Left colon (tissue), 2 donors: ENCODE measurements at regions not wholly inside any gene's neighbourhood (a gene's known extent, or its start where the extent isn't known, plus 50 kb on each side); places are given as distances from the start of the nearest gene placed in this dataset.

ENCODE experiments used
- ATAC-seq: fragments of 200-7000 bp; cut with Tn5 transposase; one replicate; pipeline ENCODE4 v1.9.1; 2020; ENCODE audit warnings: mild to moderate bottlenecking, moderate library complexity
- DNase-seq, 2 donors: peaks; one replicate each; pipeline ENCODE4 v3.0.0-alpha.2; 2020
- intact Hi-C, 2 donors: fragments of 100-400 bp; cut with DNase I in 1 of 2; cut with micrococcal nuclease in 1 of 2; formaldehyde crosslinking; loops; one replicate each; pipeline versions ENCODE4 v1.11.2 to v1.14.0; 2022; cut with DNase I, micrococcal nuclease
- donor health status: DM: no; HTN: no; CAD: no.
- donor health status: DM: yes; HTN: yes; CAD: no.

DNA sequence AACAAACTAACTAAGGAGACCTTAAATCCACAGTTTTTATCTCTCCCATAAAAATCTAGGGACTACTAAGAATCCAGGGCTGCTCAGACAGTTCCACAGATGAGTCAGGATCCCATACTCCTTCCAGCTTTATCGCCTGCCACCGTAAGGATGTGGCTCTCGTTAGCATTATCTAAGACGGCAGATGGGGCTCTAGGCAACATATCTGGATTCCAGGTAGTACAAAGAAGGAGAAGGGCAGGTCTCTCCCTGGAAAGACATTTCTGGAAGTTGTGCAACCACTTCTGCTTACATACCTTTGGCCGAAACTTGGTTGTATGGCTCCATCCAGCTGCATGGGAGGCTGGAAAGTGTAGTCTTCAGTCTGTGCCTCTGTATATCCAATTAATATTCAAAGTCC is 149.4 kb downstream of the SP3 start:
- intact Hi-C loops, result no loop called here
- DNase-seq (no peak), ATAC-seq (no peak)

DNA sequence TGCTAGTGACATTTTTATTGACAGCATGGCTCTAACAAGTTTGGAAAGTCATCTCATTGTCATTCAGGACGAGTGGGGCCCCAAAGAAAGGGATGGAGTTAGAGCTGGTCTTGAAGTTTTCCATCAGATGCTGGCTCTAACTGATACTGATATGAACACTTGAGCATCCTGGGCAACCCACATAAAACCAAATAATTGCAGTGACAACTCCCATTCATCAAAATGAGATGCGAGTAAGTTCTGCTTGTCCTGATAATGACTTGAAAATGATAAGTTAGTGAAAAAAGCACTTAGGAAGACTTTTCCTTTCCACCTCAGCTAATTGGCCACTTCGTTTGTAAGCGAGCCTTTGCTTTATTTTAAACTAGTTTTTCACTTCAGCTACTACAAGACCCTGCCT is 147.6 kb downstream of the SP3 start:
- ATAC-seq (no peak), DNase-seq (no peak)
- intact Hi-C loops, result no loop called here

DNA sequence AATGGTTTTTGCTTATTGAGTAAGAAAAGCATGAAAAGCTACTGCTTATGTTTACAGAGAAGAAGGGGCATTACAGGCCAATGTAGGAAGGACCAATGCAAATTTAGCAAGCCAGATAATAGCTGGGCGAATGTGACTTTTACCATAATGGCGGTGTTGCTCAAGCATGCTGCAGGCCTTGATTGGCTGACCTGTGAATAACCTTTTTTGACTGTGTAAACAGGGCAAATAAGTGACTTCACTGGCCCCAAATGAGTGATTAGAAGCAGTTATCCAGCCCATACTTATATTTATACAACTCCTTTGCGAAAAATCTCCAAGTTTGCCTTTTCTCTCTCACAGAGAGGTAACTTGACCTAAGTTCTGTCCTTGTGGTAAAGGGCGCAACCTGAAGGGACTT is 146.9 kb downstream of the SP3 start:
- DNase-seq (no peak), ATAC-seq (no peak)
- intact Hi-C loops, result no loop called here

DNA sequence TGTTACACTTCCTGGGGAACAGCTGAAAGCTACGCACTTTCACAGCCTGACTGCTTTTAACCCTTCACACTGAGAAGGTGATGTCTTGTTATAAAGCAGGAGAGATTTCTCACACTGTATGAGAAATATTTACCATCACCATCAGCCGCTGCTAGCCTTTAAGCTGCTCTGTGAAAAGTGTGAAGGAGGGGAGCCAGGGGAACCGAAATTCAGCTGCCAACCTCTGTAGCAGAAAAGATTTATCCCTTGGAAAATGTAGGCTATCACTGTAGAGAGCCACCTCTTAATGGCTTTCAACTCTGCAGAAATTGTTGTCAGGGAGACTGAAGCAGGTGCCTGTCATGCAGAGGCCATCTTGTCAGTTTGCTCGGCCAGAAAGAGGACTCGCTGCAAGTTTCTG is 145.3 kb downstream of the SP3 start:
- no peak for ATAC-seq
- DNase-seq, result no peak
- intact Hi-C loops, result no loop called here

DNA sequence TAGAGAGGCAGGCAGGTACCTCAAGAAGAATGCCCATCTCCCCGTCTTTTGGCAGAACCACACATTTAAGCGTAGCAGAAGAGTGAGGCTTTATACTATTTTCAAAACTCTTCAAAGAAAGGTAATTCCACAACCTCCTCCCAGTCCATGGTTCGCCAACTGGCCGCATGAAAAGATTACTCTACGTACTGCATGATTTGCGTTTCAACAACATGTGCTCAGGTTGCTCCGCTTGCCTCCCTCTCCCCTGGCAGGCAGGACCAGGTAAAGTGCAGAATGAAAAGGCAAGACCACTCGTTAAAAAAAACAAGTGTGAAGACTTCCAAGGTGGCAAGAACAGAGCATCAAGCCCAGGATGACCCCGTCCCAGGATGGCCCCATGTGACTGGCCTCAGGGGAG is 143.7 kb downstream of the SP3 start:
- intact Hi-C loops, result no loop called here
- ATAC-seq (no peak), DNase-seq (no peak)

DNA sequence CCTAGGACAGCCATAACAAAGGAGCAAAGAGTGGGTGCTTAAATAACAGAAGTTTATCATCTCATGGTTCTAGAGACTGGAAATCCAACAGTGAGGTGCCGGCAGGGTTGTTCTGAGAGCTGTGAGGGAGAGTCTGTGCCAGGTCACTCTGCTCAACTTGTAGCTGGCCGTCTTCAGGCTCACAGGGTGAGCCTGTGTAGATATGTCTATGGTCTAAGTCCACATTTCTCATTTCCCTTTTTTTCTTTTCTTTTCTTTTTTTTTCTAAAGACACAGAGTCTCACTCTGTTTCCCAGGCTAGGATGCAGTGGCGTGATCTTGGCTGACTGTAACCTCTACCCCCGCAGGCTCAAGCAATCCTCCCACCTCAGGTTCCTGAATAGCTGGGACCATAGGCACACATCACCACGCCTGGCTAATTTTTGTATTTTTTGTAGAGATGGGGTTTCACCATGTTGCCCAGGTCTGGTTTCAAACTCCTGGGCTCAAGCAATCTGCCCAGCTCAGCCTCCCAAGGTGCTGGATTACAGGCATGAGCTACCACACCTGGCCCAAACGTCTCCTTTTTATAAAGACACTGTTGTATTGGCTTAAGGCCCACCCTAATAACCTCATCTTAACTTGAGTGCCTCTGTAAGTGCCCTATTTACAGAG is 142.2 kb downstream of the SP3 start:
- intact Hi-C loops, result no loop called here
- no peak for DNase-seq
- no peak for ATAC-seq

DNA sequence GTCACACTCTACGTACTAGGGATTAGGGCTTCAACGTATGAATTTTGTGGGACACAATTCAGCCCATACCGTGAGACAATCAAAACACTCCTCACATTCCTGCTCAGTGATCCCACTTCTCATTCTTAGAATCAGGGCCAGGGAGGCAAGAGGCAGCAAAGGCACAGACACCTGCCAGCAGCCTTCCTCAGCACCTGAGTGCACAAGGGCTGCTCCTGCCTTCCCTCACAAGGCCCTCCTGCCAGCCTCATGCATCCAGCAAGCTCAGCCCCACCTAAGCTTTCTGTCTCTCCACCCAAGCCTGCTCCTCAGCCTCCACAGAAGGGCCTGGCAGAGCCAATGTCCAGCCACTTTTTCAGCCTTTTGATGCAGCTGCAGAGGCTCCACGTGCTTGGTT is 141.6 kb downstream of the SP3 start:
- DNase-seq (no peak), ATAC-seq (no peak)
- intact Hi-C loops, result no loop called here

DNA sequence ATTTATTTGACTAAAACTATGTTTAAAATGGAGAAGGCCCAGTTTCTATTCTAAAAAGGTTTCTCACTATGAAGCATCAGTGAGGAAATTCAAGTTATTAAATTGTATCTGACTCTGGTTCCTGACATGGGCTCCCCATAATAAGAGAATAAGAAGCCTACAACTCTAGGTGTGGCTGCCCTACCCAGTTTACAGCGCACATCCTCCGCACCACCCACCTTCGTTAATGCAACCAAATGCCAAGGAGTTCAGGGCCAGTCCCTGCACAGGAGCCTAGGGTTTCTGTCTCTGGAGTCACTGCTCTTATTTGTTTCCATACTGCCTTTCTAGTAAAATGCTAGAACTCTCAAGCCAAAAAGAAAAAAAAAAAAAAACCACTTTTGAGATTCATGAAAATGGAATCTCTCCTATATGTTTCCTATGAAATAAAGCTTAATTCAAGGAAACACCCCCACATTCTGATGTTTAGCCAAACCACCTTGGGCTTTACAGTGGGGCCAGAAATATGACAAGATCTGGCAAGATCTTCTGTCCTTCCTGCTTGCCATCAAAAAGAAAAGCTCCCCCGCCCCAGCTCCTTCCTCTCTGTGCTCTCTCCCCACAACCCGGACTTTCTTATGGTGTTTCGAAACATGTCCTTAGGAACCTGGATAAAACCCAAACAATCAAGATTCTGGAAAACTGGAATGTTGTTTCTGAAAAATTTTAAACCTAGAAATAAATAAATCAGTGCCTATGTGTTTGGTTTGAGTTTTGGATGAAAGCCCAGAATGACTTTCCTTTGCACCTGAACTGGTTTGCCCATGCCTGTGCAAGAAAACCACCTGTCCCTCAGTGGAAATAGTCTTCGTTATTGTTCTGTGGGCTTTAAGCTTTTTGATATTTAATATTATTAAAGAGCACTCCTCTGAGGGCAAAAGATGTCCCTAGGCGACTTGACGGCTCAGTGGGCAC is 136.7 kb downstream of the SP3 start:
- intact Hi-C loops, result no loop called here
- peak in 1 of 2 donors; percentile 26 for DNase-seq
- ATAC-seq, result peak; percentile 52

DNA sequence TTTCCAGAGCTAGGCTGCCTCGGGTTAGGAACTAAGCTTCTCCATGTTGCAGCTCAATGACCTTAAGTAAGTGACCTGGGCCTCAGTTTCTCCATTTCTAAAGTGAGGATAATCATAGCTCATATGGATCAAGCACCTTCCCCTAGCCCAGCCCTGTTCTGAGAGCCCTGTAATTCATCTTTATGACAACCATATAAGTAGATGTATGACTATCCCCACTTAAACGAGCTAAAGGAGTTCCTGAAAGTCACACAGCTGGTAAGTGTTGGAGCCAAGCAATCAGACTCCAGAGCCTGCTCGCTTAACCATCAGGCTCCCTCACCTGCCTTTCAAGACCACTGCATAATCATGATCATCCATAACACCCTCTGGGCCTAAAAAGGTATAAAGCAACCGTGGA is 135.4 kb downstream of the SP3 start:
- ATAC-seq, result peak; percentile 99
- DNase-seq, result peak in 1 of 2 donors; percentile 9
- intact Hi-C loops, result no loop called here

DNA sequence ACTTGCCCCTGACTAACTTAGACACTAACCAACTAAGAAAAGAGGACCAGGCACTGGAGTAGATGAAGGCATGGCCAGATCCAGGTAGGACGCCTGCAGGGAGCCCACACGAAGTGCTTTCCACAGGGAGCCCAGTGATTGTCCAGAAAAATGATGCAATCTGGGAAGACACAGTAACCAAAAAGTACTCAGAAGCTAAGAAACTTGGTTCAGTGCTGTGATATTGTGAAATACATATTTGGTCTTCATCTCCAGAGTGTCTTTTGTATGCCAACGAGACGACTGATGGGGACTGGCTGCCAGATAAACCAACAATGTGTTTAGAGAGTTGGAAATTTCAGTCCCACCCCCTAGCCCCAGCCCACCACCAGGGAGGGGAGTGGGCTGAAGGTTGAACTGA is 135.0 kb downstream of the SP3 start:
- intact Hi-C loops, result no loop called here
- ATAC-seq, result peak; percentile 14
- DNase-seq, result no peak

DNA sequence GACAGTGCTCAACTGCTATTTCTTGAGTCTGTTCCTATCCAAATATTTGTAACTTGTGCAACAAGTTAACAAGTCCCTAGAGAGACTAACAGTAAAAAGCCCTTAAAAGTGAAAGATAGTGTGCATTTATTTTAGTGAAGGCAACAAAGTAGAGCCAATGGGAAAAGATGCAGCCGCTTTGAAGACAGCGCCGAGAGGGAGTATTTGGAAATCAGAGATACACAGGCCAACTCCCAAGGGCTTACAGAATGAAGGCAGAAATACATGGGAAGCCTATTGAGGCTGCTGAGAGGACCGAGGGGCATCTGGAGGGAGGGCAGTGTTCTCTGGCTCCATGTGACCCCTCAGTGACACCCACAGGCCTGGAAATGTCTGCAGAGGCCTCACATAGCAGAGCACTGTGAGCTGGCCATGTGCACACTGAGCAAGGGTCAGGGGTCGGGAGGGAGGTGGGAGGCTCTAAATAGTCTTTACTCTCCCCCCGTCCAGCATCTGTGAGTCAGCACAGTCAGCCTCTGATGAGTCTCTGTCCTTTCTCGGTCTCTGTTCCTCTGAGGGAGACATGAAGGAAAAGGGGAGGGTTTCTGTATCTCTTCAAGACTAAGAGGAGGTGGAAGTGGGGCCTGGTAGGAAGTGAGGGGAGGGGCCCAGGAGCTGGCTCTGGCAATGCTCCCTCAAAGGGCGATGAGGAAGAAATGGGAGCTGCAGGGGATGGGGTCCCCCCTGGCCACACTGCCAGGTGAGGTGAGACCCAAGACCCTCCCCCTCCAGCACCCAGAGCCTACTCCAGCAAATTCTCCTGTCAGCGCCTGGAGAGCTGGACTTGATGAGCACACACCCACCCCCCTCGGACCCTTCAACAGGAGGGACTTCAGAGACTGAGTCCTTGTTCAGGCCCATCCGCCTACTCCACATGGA is 133.6 kb downstream of the SP3 start:
- ATAC-seq (no peak), DNase-seq (peak; percentile 16 to 43)
- intact Hi-C loops, result no loop called here

DNA sequence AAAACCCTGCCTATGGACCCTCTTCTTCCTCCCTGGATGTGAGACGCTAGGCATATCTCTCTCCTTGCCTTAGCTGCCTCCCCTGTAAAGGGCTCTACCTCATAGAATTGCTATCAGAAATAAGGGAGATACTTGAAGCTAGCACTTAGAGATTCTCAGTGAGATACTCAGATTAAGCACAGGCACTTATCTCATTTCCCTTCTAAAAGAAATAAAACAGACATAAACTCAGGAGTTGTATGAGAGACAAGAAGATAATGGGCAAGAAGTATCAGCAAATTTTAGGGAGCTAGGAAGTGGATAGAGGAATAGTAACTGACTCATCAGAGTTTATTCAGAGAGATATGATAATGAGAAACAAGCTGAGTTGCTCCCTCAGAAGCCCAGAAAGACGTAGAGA is 131.0 kb downstream of the SP3 start:
- no peak for DNase-seq

DNA sequence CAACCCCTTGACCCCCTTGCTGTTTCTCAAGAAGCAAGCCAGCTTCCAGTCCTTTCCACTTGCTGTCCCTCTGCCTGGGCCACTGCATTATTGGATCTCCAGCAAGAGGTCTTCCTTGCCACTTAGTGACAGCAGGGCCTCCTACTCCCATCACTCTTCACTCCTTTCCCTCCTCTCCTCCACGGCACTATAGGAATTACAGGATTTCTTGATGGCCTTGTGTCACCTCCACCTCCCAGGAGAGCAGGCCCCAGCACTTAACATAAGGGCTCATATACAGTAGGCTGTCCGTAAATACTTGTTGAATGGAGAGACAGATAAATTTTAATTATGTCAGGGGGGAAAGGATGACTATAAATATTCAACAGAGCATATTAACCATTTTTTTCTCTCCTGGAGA is 129.4 kb downstream of the SP3 start:
- intact Hi-C loops, result no loop called here
- ATAC-seq (no peak), DNase-seq (no peak)

More for the DNA sequence above, 131.0 kb downstream of the SP3 start:
- no peak for ATAC-seq
- intact Hi-C loops, result no loop called here

DNA sequence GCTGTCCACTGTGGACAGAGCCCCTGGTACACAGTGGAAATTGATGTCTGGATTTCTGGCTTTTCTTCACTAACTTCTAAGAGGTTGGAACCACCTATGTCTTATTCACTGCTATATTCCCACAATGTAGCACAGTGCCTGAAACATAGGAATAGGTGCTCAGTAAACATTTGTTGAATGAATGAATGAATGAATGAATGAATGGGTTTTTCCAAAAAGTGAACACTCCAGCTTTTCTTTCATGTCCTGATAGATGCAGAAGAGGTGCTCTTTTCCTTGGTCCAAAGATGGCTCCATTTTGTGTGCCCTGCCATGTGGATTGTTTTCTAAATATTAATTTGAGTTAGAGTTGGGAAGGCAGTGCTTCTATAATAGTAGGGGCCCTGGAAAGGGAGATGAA is 124.1 kb downstream of the SP3 start:
- intact Hi-C loops, result no loop called here

DNA sequence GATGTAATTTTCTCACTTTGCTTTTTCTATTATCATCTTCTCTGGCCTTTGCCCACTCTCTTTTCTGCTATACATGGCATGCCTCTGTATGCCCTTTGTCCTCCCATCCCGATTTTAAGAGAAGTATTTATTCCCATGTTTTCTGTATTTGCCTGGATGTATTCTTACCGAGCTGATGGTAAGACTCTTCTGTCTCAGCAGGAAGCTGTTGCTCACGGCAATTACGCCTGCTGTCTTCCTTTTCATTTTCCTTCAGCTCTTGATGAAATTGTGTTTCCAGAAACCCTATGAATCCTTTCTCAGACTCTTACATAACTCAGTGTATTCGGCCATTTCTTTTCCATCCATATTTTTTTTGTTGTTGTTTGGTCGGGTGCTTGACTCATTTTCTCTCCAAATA is 121.6 kb downstream of the SP3 start:
- intact Hi-C loops, result no loop called here
- ATAC-seq (no peak), DNase-seq (no peak)

More for the DNA sequence above, 124.1 kb downstream of the SP3 start:
- ATAC-seq (no peak), DNase-seq (no peak)

DNA sequence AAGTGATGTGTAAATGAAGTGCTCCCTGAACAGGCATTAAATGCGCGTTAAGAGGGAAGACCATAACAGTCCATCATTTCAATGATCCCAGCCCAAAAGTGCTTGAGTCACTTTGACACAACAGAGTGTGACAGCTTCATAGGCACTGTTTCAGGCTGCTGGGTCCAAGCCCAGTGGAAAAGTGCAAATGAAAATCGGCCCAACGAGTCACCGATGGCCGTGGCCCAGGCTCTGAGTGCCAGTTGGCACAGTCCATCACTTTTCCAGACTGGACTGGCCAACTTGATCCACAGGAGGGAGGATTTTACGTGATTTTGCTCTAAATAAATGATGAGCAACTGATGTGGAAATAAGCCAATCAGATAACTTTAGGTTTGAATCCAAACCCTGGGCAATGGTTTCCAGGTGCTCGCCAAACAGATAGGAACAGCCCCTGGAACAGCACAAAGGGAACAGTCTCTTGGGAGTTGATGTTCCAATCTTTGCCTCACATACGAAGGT is 114.0 kb downstream of the SP3 start:
- intact Hi-C loops, result no loop called here
- no peak for ATAC-seq
- DNase-seq, result no peak

DNA sequence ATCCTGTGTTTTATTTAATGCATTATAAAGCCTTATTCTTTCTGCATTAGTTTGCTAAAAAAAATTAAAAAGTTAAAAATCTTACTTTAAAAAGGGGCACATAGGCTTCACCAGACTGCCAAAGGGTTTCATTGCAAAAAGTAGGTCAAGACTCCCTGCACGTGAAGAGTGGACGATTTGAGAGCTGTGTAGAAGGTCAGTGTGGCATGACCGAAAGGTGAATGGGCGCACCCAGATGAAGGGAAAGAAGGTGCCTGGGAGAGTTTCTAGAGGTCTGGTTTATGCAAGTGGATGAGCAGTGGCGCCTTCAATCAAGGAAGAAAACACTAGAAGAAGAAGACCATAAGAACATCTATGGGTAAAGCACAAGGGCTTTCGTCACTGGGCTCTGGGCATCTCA is 111.0 kb downstream of the SP3 start:
- no peak for DNase-seq
- ATAC-seq, result no peak
- intact Hi-C loops, result no loop called here

DNA sequence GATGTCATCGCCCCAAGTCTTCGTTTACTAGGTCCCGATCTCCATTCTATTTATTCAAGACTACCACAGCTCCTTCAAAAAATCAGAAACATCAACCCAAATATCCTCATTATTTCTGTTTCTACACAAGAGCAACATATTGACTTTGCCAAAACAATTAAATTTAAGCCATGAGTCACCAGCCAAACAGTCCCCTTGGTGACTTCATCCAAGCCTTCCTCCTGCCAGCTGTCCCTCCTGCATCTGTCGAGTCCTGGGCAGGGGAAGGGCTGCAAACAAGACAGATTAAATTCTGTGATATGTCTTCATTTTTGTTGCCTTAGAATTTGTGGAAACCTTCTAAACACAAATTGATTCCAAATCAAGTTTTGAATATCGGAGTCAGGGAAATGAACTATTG is 110.3 kb downstream of the SP3 start:
- ATAC-seq, result no peak
- intact Hi-C loops, result no loop called here
- DNase-seq, result no peak

DNA sequence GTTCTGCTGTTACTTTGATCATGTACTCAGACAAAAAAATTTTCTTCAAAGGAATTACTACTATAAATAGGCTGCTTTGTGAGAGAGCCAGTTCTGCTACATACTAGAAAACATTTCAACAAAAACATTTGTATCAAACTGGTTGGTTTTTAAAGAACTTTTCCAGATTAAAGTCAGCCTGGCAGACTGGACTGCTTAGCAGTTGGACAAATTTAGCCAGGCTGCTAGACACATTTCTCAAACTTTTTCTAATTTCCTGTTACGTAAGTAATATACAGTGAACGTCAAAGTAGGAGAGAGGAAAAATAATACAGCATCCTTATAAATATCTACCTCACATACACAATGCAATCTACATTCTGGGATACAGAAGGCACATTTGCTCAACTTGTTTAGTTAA is 109.5 kb downstream of the SP3 start:
- DNase-seq (no peak), ATAC-seq (no peak)
- intact Hi-C loops, result no loop called here
